Ramos (cell line): ENCODE measurements at regions not wholly inside any gene's neighbourhood (a gene's known extent, or its start where the extent isn't known, plus 50 kb on each side); places are given as distances from the start of the nearest gene placed in this dataset.

ENCODE experiments used
- in situ Hi-C: fragments of 300-500 bp; cut with MboI; formaldehyde crosslinking; loops from one replicate; pipeline ENCODE4 v1.14.3; 2022; ENCODE audit warnings: low sequenced_read_pairs; ENCODE audit not compliant: unreplicated experiment

- in situ Hi-C loops, result no loop called here
Measured at GRCh38 chr2:16314691-16315457, 350.8 kb downstream of the CYRIA start.

DNA sequence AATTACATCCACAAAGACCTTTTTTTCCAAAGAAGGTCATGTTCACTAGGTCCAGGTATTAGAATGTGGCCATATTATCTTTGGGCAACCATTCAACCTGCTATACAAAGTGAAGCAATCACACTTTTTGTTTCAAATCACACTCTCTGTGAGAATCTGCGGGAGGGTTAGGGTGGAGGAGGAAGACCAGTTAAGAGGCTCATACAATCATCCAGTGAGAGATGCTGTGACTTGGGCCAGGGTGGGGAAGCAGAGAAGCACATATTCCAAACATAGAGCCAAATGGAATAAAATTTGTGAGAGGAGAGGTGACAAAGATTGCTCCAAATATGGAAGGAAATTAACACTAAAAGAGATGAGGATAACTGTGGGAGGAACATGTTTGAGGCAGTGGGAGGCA lies 351.6 kb downstream of the CYRIA start:
- in situ Hi-C loops, result no loop called here

GRCh38 chr2:16313235-16313975 lies 352.2 kb downstream of the CYRIA start:
- in situ Hi-C loops, result no loop called here

DNA sequence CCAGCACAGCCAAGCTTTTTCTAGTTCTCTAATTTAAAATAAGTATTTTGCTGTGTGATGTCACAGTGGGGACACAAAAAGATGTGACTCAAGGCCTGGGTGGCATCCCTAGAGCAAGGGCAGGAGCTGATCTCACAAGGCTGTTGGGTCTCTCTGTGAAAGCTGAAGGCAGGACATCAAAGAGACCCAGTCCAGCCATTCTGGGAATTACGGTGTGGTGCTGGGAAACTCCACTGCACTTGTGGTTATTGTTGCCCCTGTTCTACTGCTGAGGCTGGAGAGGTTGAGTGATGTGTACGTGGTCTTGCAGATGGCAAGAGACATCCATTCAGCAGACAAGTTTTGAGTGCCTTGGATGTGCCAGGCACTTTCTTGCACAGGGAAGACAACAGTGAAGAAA lies 352.9 kb downstream of the CYRIA start:
- in situ Hi-C loops, result no loop called here

DNA sequence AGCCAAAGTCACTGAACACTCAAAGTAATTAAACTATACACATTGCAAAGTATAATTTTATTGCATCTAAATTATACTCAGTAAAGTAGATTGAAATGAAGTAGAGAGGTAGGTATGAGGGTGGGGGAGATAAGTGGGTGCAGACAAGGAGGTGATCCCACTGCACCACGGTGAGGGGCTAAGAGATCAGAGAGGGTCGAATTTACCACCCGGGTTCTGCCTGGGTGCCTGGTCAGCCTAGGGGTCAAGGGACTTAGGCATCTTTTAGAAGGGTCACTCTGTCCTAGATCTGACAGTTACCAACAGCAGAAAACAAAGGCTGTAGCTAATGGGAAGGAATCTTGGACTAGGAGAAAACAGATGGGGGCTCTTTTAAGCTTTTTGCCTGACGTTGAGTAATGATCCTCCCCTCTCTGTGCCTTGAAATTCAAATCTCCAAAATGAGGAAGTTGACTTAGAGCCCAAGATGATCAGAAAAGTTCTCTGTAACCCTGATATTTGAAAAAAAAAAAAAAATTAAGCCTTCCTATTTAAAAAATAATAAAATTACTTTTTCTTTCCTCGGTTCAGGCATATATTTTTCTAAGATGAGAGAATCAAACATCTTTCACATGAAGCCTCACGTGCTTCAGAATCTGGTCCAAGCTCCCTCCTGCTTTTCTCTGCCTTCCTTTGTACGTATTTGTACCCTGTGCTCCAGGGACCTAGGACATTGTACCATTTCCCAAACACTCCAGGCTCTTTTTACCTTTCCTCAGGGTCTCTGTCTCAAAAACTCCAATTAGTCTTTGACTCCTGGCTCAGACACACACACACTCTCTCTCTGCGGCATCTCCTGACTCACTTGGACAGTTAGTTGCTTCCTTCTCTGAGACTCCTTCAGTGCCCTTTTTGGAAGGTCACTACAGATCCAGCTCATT lies 353.9 kb downstream of the CYRIA start:
- in situ Hi-C loops, result no loop called here

DNA sequence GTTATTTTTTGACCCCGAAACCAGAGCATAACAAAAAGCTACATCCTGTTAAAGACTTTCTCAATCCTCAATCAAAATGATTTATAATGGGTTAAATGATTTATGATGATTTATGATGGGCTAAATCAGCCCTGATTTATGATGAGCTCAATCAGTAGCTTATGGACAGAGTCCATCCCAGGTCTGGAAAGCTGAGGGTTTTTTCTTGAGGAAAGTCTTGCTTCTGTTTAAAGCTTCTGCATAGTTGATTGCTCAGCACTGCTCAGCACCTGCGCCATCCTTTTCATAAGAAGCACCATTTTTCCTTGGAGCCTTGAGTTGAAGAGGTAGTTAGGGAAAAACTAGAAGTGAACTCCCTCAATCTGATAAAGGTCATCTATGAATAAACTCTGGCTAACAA lies 356.8 kb downstream of the CYRIA start:
- in situ Hi-C loops, result no loop called here

- in situ Hi-C loops, result no loop called here
Measured at GRCh38 chr2:16304876-16305590, 360.6 kb downstream of the CYRIA start.

DNA sequence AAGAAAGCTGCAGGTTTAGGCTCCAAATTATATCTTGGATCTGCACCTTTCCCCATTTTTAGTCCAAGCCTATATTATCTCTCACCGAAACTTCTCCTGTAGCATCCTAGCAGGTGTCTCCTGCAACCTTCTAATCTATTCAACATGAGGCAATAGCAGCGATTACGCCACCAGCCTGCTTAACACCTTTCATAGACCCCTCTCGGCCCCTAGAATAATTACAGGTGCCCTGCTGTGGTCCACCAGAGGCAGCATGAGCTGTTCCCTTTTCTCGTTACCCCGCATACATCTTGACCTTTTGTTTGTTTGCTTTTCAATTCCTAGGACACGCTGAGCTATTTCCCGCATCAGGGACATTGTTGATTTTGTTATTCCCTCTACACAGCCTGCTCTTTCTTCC lies 361.9 kb downstream of the CYRIA start:
- in situ Hi-C loops, result no loop called here

DNA sequence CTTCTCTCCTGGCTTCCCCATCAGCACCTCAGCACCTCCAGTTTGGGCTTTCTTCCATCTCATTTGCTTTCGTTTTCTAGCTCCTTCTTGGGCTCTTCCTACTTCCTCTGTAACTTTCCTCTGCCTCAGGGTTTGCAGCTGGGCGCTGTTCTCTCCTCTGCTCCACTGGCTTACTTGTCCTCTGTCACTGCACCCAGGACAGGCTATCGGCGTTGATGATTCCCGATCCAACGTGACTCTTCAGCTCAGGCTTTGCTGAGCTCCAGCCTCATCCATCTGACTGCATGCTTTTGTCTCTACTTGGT lies 362.4 kb downstream of the CYRIA start:
- in situ Hi-C loops, result no loop called here

- in situ Hi-C loops, result no loop called here
Measured at GRCh38 chr2:16302431-16303272, 362.3 kb downstream of the MYCN start.

GRCh38 chr2:16301961-16302360 lies 361.6 kb downstream of the MYCN start:
- in situ Hi-C loops, result no loop called here

GRCh38 chr2:16298866-16299265 lies 358.5 kb downstream of the MYCN start:
- in situ Hi-C loops, result no loop called here

DNA sequence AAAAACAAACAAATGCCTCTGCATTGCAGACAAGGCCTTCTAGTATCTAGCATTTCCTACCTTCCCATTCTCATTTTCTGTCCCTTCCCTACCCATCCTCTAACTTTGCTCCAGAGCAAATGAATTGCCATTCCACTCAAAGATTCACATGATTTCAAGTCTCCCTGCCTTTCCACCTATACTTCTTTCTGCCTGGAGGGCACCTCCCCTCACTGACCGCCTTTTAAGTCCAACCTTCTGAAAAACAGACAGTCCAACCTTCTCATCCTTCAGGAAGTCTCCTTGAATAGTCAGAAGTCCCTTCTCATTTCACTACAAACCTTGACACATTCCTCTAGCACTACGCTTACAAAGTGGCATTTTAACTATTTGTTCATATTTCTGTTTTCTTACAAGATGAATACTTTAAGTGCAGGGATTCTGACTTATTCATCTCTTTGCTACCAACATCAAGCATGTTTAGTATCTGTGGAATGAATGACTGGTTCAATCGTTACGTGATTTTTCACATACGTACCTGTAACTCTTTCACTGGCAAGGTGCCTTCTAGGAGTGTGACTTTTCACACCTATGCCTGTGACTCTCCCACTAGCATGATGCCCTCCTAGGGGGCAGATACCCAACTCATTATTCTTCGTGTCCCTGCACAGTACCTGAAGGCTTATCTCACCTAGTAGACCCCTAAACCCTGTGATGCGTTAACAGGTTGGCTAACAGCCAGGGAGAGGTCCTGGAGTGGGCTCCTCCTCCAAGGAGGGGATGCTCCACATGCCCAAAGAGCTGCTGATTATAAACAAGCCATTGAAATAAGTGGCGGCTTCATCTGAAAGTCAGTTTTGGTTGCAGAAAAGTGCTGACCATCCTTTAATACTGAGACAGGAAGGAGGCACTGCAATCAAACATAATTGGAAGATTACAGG lies 356.2 kb downstream of the MYCN start:
- in situ Hi-C loops, result no loop called here

- in situ Hi-C loops, result no loop called here
Measured at GRCh38 chr2:16296038-16296290, 355.6 kb downstream of the MYCN start.

GRCh38 chr2:16294791-16295190 lies 354.4 kb downstream of the MYCN start:
- in situ Hi-C loops, result no loop called here

DNA sequence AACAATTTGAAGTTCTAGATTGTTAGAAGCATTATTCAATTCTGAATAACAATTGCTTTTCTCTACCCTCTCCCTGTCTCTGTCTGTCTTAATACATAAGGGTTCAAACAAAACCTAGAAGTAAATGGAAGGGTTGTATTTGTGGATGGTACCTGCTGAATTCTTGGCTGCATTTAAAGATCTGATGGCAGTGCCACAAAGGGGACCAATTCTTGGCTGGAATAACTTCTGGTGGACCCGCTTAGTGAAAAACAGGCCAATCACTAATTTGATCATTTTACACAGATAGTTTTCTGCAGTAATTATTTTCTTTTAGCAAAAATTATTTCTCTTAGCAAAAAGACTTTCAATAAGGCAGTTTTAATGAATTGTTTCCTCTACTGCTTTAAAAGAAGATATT lies 353.5 kb downstream of the MYCN start:
- in situ Hi-C loops, result no loop called here

DNA sequence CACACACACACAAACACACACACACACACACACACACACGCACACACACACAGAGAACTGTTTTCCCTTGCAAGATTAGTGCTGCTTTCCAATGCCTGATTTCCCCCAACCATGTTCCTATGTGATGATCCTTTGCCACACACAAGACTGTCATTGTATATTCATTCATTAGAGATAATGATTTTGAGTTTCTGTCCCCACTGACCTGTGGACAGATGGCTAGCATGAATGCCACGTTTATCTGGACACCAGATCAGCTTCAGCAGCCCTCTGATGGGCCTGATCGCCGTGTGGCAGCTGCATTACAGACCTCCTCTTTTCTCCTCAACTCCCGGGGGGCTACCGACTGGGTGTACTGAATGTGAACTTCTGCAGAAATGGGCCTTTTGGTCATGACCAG lies 353.0 kb downstream of the MYCN start:
- in situ Hi-C loops, result no loop called here

DNA sequence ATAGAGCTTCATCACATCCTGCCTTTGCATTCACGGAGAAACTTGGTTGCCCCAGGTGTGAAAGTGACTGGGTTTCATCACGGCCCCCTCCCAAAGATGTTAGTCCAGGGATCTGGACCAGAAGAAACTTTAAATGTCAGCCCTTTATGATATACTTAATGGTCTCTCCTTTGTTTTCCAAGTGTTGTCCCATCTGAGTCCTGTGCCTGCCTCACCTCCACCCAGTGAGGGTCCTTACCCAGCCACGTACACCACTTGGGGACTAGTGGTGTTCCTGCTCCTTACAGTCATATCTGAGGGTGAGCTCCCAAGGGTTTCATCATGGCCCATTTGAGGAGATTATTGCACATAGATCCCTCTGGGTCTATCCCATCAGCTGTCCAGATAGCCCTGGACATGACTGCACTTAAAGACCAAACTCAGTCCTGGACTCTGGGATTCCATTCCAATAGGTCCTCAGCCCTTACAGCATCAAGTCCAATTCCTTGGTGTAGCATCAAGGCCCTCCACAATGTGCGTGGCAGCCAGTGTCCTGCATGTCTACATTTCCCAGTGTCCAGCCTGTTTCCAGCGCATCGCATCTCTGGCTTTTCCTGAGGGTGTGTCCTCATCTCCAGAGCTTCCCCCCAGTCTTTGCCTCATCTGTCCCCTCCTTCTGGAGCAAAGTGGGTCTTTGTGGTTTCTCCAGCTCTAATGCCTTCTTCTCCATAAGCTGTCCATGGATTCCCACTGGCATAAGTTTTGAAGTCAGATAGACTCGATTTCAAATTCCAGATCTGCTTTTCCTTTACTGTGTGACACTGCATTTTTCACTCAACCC lies 351.6 kb downstream of the MYCN start:
- in situ Hi-C loops, result no loop called here
